HG03520 (cell line): ENCODE measurements at regions not wholly inside any gene's neighbourhood (a gene's known extent, or its start where the extent isn't known, plus 50 kb on each side); places are given as distances from the start of the nearest gene placed in this dataset.

Experiments used
- ATAC-seq: cut with Tn5 transposase; IDR thresholded peaks from one replicate; pipeline ENCODE4 v1.9.1; 2021; ENCODE audit warnings: mild to moderate bottlenecking, moderate library complexity; ENCODE audit not compliant: unreplicated experiment

DNA sequence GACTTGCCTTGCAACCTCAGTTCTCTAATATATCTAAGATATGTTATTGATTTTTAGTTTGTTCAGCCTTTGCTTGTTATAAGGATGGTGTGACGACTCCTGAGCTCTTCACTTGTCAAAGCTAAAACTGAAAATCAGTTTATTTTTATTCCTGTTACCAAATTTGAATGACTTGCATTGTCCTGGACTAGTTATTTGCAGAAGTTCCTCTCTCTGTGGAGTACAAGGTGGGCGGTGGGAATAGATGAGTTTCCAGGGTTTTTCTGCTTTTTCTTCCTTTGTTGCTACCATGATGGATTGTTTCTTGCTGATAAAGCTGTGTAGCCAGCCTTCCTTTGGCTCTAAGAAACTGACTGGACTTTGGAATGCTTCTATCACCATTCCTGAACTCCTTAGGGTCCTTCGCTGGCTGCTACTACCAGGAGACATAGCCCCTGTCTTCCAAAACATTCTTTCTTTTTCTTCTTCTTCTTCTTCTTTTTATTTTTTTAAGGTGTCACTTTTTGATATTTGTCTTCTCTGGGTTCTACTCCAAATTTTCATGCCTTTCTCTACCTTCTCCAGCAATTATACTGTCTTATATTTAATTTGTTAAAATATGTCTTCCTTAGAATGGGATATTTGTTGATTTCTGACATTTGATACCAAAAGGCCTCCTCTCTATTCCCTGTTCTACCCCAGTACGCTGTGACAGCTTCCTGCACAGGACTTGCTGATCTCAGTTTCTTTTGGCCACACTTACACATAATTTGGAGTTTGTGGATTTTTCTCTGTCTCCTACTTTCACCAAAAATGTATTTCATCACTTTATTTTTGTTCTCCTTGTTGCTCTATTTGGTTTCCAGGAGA lies 145.1 kb upstream of the THRB start:
- ATAC-seq, result no peak

- ATAC-seq, result no peak
These were observed 145.8 kb upstream of the THRB start for GRCh38 chr3:24640330-24640877.

GRCh38 chr3:24641628-24642027 lies 147.0 kb upstream of the THRB start:
- no peak for ATAC-seq

GRCh38 chr3:24645047-24645446 lies 150.4 kb upstream of the THRB start:
- no peak for ATAC-seq

GRCh38 chr3:24646790-24647189 lies 152.1 kb upstream of the THRB start:
- ATAC-seq, result no peak

DNA sequence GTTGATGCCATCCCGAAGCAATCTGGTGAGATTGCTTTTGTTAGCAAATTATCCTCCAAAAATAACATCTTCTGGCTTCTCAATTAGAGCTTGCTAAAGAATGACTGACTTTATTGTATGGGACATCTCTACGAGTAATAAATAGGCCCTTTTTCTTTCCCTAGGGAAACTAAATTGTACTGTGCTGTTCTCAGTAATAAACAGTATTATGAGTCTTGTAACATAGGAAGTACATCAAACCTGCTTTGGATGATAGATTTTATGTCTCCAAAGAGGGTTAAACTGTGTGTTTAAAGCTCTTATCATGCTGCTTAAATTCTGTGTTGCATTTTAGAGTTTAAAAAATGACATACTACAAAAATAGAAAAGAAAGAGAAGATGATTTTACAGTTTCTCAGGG lies 153.4 kb upstream of the THRB start:
- ATAC-seq, result no peak

DNA sequence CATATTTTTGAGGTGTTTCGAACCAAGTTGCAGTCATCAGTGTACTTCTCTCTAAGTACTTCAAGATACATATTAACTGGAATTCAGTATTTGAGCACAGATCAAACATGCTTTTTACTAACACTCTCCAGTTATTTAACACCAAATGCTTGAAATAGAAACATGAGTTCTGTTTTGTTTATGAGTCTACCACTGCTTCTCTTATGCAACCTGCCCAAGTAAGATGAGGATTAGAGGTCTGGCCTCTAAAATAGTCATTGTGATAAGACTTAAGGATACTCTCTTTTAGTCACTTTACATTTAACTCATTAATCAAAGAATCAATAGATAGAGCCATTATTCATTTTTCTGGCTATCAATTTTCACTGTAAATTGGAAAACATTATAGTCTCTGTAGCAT lies 156.2 kb upstream of the THRB start:
- no peak for ATAC-seq

- no peak for ATAC-seq
These were observed 163.3 kb upstream of the THRB start for GRCh38 chr3:24657870-24658510.

DNA sequence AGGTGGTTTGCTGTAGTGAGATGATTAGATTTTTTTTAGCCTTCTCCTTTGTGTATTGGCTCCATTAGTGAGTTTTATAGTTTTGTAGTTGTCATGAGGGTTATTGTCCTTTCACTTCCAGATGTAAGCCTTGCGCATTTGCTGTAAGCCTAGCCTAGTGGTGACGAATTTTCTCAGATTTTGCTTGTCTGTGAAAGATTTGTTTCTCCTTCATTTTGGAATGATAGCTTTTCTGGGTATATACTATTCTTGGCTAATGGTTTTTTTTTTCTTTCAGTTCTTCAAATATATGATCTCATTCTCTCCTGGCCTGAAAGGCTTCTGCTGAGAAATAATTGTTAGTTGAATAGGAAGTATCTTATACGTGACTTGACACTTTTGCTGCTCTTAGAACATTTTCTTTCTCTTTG lies 166.5 kb upstream of the THRB start:
- ATAC-seq, result no peak

DNA sequence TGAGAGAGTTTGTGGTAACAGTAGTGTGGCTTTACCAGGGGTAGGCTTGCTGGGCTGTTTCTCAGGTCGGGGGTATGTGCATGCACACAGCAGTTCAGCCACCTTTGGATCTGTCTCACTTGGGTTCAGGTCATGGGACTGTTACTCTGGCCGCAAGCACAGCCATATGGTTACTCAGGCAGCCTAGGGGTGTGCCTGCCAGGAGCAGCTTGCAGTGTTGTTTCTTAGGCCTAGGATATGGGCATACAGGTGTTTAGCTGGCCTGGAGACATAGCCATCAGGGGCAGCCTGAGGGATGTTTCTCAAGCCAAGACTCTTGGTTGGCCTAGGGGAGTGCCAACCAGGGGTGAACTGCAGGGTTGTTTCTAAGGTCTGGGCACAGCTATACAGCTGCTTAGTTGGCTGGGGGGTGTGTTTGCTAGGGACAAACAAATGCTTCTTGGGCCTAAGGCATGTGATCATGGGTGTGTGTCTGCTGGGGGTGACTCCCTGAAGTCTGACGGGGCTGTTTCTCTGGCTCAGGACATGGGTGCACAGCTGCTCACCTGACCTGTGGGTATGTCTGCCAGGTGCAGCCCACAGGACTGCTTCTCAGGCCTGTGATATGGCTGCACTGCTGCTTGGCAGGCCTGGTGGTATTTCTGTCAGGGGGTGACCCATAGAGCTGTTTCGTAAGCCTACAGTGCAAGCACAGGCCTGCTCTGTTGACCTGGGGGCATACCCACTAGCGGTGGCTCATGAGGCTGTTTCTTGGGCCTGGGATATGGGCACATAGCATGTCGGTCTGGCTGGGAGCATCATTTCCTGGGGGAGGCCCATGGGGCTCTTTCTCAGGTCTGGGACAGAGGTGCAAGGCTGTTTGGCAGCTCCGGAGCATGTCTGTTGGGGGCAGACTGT lies 168.0 kb upstream of the THRB start:
- ATAC-seq, result no peak

DNA sequence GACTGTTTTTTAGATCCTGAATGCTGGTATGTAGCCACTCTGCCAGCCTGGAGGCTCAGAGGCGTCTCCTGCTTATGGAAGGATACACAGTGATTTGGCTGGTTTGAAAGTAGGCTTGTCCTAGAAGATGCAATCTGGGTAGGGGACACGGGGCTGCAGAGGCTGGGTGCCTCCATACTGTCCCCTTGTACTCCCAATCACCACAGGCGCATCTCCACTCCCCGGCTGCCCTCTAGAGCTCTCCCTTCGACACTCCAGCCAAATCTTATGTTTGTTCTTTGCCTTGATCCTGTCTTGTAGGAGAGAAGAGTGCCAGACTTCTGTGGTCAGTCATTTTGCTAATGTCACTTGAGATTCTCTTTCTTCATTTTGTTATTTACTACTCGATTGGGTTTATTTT lies 168.8 kb upstream of the THRB start:
- no peak for ATAC-seq

DNA sequence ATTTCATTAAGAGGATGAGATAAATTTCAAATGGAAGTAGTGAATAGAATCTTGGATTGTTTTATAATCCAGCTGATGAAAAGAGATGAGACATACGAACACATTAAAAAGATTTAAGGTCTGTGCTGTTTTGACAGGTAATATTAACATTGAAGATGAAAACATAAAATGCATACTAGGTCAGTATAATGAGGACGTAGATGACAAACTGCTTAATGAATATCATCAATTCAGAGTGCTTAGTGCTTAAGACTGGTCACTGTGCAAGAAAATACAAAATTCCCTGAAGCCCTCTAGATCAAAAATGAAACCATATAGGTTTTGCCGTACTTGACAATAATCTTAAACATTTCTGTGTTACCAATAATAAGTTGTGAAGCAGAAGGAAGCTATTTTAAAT lies 173.4 kb upstream of the THRB start:
- ATAC-seq, result no peak

DNA sequence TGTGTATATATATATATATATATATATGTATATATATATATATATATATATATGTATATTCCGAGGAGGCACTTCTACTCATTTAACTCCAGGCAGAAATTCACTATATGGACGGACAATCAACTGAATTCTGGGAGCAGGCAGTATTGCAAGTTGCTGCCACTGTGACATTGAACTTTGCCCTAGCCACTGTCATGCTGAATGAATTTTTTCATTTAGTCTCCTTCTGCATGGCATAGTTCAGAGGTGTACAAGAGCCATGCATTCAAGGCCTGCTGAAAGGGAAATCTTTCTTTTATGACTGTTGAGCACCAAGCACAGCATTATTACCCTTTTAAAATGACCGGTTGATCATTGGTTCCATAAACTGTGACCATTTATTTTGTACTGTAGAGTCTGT lies 176.2 kb upstream of the THRB start:
- ATAC-seq, result no peak

DNA sequence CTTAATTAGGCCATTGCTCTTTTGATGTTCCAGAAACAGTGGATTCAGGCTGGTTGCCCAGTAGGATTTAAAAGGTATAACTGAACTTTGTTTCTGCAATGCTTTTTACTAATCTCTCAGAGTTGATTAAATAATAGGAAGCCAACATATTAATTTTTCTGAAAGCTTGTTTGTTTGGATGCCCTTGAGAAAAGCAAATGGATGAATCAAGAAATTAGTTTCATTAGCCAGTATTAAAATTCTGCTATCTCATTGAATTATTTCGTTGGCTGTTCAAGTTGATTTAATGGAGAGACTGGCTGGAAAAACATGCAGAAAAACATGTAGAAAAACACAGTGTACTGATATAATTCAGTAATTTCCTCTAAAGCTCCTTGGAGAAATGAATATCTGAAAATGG lies 178.9 kb upstream of the THRB start:
- no peak for ATAC-seq

- ATAC-seq, result no peak
These were observed 179.6 kb upstream of the THRB start for GRCh38 chr3:24674261-24674660.

DNA sequence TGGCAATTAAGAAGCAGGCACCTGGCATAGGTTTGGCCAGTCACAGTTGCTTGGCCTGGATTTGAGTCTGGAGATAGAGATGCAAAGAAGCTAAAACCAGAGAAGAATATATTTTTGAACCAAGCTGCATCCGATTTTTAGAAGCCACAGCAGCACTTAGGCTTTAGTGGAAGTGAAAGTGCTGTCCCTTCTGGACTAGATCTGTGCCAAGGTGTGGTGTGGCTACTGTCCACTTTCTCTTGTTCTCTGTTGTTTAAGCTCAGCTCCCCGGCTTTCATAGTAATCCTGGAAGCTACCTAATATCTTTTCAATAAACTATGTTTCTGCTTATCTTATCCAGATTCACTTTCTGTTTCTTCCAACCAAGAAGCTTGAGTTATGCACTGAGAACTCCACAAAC lies 183.4 kb upstream of the THRB start:
- ATAC-seq, result peak; percentile 32

DNA sequence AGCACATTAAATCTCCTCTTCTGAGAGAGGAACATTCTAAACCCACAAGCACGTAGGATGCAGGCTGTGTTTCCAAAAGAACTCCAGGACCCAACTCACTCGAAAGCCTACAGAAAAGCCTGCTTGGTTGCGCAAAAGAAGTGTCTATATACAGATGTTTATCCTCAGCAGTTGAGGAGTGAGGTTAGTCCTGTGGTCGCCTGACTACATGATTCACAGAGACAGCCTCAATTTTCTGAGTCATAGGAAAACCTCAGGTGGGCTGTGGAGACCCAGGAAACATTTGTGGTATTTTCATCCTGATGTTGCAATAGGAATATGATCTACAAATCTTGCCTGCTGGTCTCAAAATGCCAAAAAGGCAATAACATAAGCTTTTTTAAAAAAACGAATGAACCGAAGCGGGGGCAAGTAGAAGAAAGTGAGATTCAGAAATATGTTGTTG lies 183.8 kb upstream of the THRB start:
- peak; percentile 34 for ATAC-seq

DNA sequence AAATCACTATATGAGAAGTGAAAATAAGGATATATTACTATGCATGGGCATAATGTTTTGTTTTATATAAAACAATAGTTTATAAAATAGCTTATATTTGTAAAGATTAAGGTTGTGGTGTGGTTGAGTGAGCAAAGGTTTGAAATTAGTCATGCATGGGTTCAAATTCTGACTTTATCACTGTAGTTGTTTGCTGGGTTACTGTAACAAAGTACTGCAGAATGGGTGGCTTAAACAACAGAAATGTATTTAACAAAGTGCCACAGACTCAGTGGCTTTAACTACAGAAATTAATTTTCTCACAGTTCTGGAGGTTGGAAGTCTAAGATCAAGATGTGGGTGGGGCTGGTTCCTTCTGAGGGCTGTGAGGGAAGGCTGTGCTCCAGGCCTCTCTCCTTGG lies 184.8 kb upstream of the THRB start:
- ATAC-seq, result no peak

- peak; percentile 75 for ATAC-seq
These were observed 185.7 kb upstream of the THRB start for GRCh38 chr3:24680214-24680967.

DNA sequence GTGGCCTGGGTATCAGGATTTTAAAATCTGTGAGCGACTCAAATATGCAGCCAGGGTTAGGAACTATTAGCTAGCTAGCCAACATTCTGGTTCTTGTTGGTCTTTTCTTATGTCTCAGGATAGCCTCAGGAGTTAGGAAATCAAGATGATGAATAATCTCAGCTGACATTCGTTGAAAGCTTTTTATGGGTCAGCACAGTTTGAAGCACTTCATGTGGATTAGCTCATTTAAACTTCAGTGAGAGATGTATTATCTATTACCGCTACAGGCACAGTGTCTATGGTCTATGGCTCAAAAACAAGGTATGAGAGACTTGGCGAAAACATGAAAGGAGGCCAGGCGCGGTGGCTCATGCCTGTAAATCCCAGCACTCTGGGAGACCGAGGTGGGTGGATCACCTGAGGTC lies 187.5 kb upstream of the THRB start:
- ATAC-seq, result no peak
